NB4 (cell line): ENCODE measurements at regions not wholly inside any gene's neighbourhood (a gene's known extent, or its start where the extent isn't known, plus 50 kb on each side); places are given as distances from the start of the nearest gene placed in this dataset.

Source experiments
- CTCF ChIP-seq: IDR thresholded peaks from one replicate; pipeline ENCODE4 v1.5.1; 2012; ENCODE audit warnings: low read depth, low read length
- POLR2A ChIP-seq: IDR thresholded peaks from 2 replicates; pipeline ENCODE4 v1.6.1; 2011; ENCODE audit warnings: mild to moderate bottlenecking; ENCODE audit not compliant: insufficient read length; ENCODE audit errors: extremely low read depth

DNA sequence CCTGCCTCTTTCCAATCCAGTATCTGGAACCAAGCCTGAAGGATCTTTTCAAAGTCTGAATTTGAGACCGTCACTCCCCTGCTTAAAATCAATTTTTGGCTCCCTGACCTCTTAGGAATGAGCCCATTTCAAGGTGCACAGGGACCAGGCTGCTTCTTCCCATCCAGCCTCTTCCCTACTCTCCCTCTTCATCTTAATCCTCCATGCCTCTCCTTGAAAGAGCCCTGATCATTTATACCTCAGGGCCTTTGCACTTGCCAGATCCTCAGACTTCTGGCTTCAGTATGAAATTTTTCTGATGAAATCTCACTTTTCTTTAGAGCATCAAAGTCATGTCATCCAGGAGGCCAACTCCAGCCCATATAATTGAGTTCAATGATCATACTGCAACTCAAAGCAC, 399.5 kb upstream of the CELF2 start:
- TF ChIP-seq POLR2A (no peak), CTCF (no peak)
